IgD-negative memory B cell (primary cell): ENCODE measurements at regions not wholly inside any gene's neighbourhood (a gene's known extent, or its start where the extent isn't known, plus 50 kb on each side); places are given as distances from the start of the nearest gene placed in this dataset.

ENCODE experiments used
- H3K27ac Mint-ChIP-seq, 3 donors: one replicate each; pipeline ENCODE4 v1.8.0; 2020 to 2022; ENCODE audit warnings: mild to moderate bottlenecking in 3 of 3, mixed read lengths in 3 of 3, moderate library complexity in 1 of 3
- H3K27me3 Mint-ChIP-seq: one replicate; pipeline ENCODE4 v1.8.0; 2021; ENCODE audit warnings: mixed read lengths
- H3K36me3 Mint-ChIP-seq: one replicate; pipeline ENCODE4 v1.8.0; 2020; ENCODE audit warnings: mild to moderate bottlenecking, mixed read lengths
- H3K4me1 Mint-ChIP-seq, 3 donors: one replicate each; pipeline ENCODE4 v1.8.0; 2020 to 2022; ENCODE audit warnings: mixed read lengths in 3 of 3, mild to moderate bottlenecking in 1 of 3
- H3K4me3 Mint-ChIP-seq, 4 donors: one replicate each; pipeline ENCODE4 v1.8.0; 2020 to 2022; ENCODE audit warnings: mild to moderate bottlenecking in 4 of 4, mixed read lengths in 4 of 4, moderate library complexity in 3 of 4
- H3K9me3 Mint-ChIP-seq, 3 donors: one replicate each; pipeline ENCODE4 v1.8.0; 2020 to 2021; ENCODE audit warnings: mixed read lengths in 3 of 3, mild to moderate bottlenecking in 1 of 3

- no peaks in the 10 kb centered on the region for H3K9me3 Mint-ChIP-seq
- peaks cover 1% of the 10 kb centered on the region for H3K36me3 Mint-ChIP-seq
- no peak overlapping the region for H3K27ac Mint-ChIP-seq
- peaks cover 23 to 41% (median 25%) of the 10 kb centered on the region in 3 donors for H3K4me1 Mint-ChIP-seq
- peak overlapping the region in 1 of 4 donors; percentile 32 for H3K4me3 Mint-ChIP-seq
- H3K27me3 Mint-ChIP-seq = peaks cover 30% of the 10 kb centered on the region
These were observed 135.4 kb downstream of the KLF13 start for GRCh38 chr15:31461911-31462480.

GRCh38 chr15:31463521-31464102, 137.0 kb downstream of the KLF13 start:
- Mint-ChIP-seq H3K4me1 (peaks cover 19 to 34% (median 22%) of the 10 kb centered on the region in 3 donors), H3K27me3 (peaks cover 29% of the 10 kb centered on the region), H3K9me3 (no peaks in the 10 kb centered on the region), H3K4me3 (no peak overlapping the region), H3K36me3 (peaks cover 1% of the 10 kb centered on the region), H3K27ac (no peak overlapping the region)

DNA sequence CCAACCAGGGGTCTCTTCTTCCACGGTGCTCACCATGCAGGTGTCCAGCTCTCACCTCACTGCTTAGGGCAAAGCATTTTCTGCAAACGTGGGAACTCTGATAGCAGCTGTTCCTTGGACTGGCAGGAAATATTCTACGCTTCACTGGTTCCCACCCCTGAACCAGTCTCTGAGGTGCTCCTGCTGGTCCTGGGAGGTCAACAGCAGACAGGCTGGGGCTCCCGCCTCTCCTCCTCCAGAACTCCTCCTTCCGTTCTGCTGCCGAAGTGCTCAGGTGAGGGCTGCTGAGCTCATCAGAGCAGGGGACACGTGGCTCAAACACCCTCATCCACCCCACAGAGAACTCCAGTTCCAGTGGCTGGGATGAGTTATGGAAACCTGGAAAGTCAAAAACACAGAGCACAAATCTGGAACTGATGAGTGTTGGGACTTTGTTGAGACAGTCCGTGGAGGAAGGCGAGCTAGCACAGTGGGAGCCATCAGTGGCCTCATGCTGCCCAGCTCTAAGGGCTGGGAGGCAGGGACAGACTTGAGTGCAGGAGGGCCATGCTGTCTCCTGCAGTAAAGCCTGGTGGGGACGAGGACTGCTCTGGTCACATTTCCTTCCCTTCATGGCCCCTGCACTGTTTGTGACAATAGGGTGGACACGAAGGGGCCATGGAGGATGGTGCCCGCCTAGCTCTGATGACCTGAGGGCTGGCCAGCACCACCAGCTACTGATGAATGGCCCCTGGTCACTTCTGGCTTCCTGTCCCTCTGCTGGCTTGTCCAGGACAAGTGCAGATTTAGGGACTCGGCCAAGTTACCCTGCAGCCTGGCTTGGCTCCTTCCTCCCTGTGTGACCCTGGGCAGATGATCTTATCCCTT, 137.8 kb downstream of the KLF13 start:
- Mint-ChIP-seq H3K4me3 (no peak overlapping the region), H3K36me3 (peaks cover 1% of the 10 kb centered on the region), H3K4me1 (peaks cover 10 to 26% (median 14%) of the 10 kb centered on the region in 3 donors), H3K9me3 (no peaks in the 10 kb centered on the region), H3K27ac (peak overlapping the region in 1 of 3 donors; percentile 98), H3K27me3 (peaks cover 26% of the 10 kb centered on the region)

DNA sequence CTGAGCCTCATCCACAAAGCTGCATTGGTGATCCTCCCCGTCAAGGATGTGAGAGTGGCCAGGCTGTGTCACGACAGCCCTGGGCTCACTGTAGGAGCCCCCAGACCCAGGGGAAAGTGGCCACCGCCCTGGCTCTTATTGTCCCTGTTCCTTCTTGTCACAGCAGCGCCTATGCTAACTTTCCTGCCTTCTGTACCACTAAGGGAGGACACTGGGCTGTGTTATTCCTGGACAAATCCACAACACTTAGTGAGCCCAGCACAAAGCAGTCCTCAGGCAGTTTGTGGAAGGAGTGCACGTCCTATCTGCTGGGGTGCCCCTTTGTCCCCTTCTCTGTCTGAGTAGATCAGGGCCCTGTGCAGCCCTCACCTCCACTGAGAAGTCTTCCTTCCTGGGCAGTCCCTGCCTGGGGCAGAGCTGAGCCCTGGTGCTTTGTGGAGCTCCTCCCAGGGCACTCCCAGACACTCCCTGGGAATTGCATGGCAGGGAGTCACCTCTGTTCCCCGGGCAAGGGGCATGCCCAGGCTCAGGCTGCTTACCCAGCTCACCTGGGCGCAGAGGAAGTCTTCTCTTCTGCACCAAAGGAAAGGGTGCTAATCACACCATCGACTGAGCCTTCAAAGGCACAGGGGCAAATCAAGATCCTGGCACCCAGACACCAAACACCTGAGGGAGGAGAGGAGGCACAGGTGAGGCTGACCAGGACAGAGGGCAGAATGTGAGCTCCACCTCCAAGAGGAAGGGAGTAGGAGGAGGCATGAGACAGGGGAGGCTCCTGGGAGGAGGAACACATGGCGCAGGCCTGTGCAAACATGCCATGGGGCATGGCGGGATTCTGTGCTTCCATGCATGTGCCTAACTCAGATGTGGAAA, 138.7 kb downstream of the KLF13 start:
- peaks cover 26% of the 10 kb centered on the region for H3K27me3 Mint-ChIP-seq

GRCh38 chr15:31467361-31467760, 140.7 kb downstream of the KLF13 start:
- Mint-ChIP-seq H3K4me3 (no peak overlapping the region), H3K4me1 (peaks cover 4 to 27% (median 14%) of the 10 kb centered on the region in 3 donors), H3K9me3 (no peaks in the 10 kb centered on the region), H3K36me3 (peaks cover 1% of the 10 kb centered on the region), H3K27ac (no peak overlapping the region), H3K27me3 (peaks cover 17% of the 10 kb centered on the region)

More for the DNA sequence above, 138.7 kb downstream of the KLF13 start:
- no peak overlapping the region for H3K4me3 Mint-ChIP-seq
- H3K27ac Mint-ChIP-seq = no peak overlapping the region
- H3K4me1 Mint-ChIP-seq = peaks cover 9 to 22% (median 14%) of the 10 kb centered on the region in 3 donors
- peaks cover 1% of the 10 kb centered on the region for H3K36me3 Mint-ChIP-seq
- no peaks in the 10 kb centered on the region for H3K9me3 Mint-ChIP-seq

GRCh38 chr15:31468911-31469785, 142.5 kb downstream of the KLF13 start:
- Mint-ChIP-seq H3K9me3 (no peaks in the 10 kb centered on the region), H3K4me3 (no peak overlapping the region), H3K27me3 (peaks cover 15% of the 10 kb centered on the region), H3K4me1 (peaks cover 19 to 40% (median 27%) of the 10 kb centered on the region in 3 donors), H3K27ac (no peak overlapping the region), H3K36me3 (peaks cover 1% of the 10 kb centered on the region)

GRCh38 chr15:31469786-31470525, 143.3 kb downstream of the KLF13 start:
- Mint-ChIP-seq H3K4me3 (no peak overlapping the region), H3K27me3 (peaks cover 14% of the 10 kb centered on the region), H3K4me1 (peaks cover 21 to 43% (median 28%) of the 10 kb centered on the region in 3 donors), H3K27ac (peak overlapping the region in 1 of 3 donors; percentile 23), H3K9me3 (no peaks in the 10 kb centered on the region), H3K36me3 (peaks cover 1% of the 10 kb centered on the region)

DNA sequence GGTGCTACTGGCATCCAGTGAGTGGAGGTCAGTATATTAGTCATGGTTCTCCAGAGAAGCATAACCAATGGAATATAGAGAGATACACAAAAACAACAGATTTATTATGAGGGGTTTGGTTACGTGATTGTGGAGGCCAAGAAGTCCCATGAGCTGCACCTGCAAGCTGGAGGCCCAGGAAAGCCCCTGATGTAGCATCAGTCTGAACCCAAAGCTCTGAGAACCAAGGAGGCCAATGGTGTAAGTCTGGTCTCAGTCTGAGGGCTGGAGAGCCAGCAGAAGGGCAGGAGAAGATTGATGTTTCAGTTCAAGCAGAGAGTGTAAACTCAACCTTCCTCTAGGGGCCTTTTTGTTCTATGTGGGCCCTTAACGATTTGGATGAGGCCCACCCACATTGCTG, 144.1 kb downstream of the KLF13 start:
- Mint-ChIP-seq H3K9me3 (no peaks in the 10 kb centered on the region), H3K36me3 (no peaks in the 10 kb centered on the region), H3K27ac (peak overlapping the region in 1 of 3 donors; percentile 23), H3K4me1 (peaks cover 21 to 41% (median 28%) of the 10 kb centered on the region in 3 donors), H3K27me3 (peaks cover 8% of the 10 kb centered on the region), H3K4me3 (peak overlapping the region in 2 of 4 donors; percentile 47 to 55)

- Mint-ChIP-seq H3K27me3 (peaks cover 4% of the 10 kb centered on the region), H3K36me3 (no peaks in the 10 kb centered on the region), H3K4me1 (peaks cover 21 to 40% (median 28%) of the 10 kb centered on the region in 3 donors), H3K4me3 (peak overlapping the region in 2 of 4 donors; percentile 82 to 90), H3K27ac (peak overlapping the region in 2 of 3 donors; percentile 86 to 97), H3K9me3 (no peaks in the 10 kb centered on the region)
These were observed 145.2 kb downstream of the KLF13 start for GRCh38 chr15:31471731-31472430.

GRCh38 chr15:31472636-31473384, 146.2 kb downstream of the KLF13 start:
- Mint-ChIP-seq H3K36me3 (peaks cover under 1% of the 10 kb centered on the region), H3K4me3 (peak overlapping the region; percentile 55 to 90 (median 84)), H3K27ac (peak overlapping the region; percentile 61 to 97 (median 86)), H3K4me1 (peaks cover 21 to 35% (median 26%) of the 10 kb centered on the region in 3 donors), H3K9me3 (no peaks in the 10 kb centered on the region), H3K27me3 (no peaks in the 10 kb centered on the region)

GRCh38 chr15:31473385-31474058, 146.9 kb downstream of the KLF13 start:
- Mint-ChIP-seq H3K27me3 (no peaks in the 10 kb centered on the region), H3K4me3 (peak overlapping the region; percentile 55 to 90 (median 84)), H3K4me1 (peaks cover 21 to 35% (median 25%) of the 10 kb centered on the region in 3 donors), H3K36me3 (peaks cover 1% of the 10 kb centered on the region), H3K27ac (peak overlapping the region; percentile 61 to 97 (median 86)), H3K9me3 (no peaks in the 10 kb centered on the region)
